ENCODE measurements at regions not wholly inside any gene's neighbourhood (a gene's known extent, or its start where the extent isn't known, plus 50 kb on each side); places are given as distances from the start of the nearest gene placed in this dataset.

DNA sequence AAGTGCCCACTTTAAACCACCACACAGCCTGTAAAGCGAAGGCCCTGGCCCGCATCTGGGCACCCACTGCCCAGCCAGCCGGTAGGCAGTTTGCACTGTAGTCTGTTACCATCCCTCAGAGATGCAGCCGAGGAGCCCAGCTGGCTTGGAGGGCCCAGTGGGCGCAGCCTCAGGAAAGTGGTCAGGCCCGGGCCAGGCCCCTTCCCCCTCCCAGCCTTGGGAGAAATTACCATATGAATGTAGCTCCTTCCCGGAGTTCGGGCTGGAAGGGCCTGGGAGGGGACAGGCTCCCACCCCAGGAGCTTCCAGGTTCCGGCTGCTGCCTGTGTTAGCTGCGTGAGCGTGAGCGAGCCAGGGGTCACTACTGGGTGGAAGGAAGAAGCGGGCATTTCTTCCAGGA is 325.4 kb downstream of the SEC14L1 start:
- H3K36me3 ChIP-seq (ENCODE audit: control insufficient read depth in 2 of 2, insufficient read depth in 1 of 2, low read length in 2 of 2): peaks cover 9 to 15% of the 10 kb centered on the region in 2 experiments; a peak in 2 of 3 replicates
- ChIA-PET CTCF (no interaction called here), POLR2A (no interaction called here)
- TF ChIP-seq, protein P1, sequence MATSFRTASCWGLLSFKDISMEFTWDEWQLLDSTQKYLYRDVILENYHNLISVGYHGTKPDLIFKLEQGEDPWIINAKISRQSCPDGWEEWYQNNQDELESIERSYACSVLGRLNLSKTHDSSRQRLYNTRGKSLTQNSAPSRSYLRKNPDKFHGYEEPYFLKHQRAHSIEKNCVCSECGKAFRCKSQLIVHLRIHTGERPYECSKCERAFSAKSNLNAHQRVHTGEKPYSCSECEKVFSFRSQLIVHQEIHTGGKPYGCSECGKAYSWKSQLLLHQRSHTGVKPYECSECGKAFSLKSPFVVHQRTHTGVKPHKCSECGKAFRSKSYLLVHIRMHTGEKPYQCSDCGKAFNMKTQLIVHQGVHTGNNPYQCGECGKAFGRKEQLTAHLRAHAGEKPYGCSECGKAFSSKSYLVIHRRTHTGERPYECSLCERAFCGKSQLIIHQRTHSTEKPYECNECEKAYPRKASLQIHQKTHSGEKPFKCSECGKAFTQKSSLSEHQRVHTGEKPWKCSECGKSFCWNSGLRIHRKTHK (tag by site-specific recombination; IDR thresholded peaks at IDR 0.05): no peak
- TF ChIP-seq ZNF324 (tag by site-specific recombination; IDR thresholded peaks at IDR 0.05): no peak
- TF ChIP-seq, protein P2, sequence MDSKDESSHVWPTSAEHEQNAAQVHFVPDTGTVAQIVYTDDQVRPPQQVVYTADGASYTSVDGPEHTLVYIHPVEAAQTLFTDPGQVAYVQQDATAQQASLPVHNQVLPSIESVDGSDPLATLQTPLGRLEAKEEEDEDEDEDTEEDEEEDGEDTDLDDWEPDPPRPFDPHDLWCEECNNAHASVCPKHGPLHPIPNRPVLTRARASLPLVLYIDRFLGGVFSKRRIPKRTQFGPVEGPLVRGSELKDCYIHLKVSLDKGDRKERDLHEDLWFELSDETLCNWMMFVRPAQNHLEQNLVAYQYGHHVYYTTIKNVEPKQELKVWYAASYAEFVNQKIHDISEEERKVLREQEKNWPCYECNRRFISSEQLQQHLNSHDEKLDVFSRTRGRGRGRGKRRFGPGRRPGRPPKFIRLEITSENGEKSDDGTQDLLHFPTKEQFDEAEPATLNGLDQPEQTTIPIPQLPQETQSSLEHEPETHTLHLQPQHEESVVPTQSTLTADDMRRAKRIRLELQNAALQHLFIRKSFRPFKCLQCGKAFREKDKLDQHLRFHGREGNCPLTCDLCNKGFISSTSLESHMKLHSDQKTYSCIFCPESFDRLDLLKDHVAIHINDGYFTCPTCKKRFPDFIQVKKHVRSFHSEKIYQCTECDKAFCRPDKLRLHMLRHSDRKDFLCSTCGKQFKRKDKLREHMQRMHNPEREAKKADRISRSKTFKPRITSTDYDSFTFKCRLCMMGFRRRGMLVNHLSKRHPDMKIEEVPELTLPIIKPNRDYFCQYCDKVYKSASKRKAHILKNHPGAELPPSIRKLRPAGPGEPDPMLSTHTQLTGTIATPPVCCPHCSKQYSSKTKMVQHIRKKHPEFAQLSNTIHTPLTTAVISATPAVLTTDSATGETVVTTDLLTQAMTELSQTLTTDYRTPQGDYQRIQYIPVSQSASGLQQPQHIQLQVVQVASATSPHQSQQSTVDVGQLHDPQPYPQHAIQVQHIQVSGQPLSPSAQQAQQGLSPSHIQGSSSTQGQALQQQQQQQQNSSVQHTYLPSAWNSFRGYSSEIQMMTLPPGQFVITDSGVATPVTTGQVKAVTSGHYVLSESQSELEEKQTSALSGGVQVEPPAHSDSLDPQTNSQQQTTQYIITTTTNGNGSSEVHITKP (tag by site-specific recombination; IDR thresholded peaks at IDR 0.05): no peak
- 0 out of 2 replicates have a peak, but pooled peaks have one; percentile 8 for TF ChIP-seq ZIC2 (tag by site-specific recombination; IDR thresholded peaks at IDR 0.05)
- H3K4me1 ChIP-seq (ENCODE audit: control insufficient read depth, insufficient read depth, low read length): peaks cover 3% of the 10 kb centered on the region; the same call in 1 of the 2 replicates
- H3K27ac ChIP-seq (ENCODE audit: extremely low read depth, low read depth, low read length): no peak overlapping the region
- no peaks in the 10 kb centered on the region for H3K9me3 ChIP-seq (ENCODE audit: control insufficient read depth, insufficient read depth, low read depth, low read length)
- no peak overlapping the region for H3K4me3 ChIP-seq (ENCODE audit: low read depth, low read length)

- TF ChIP-seq ZNF169 (tag by site-specific recombination; IDR thresholded peaks at IDR 0.05): no peak
- H3K4me3 ChIP-seq (ENCODE audit: low read depth, low read length): no peak overlapping the region
- H3K27ac ChIP-seq (ENCODE audit: extremely low read depth, low read depth, low read length): no peak overlapping the region
- POLR2A ChIA-PET: no interaction called here
- H3K4me1 ChIP-seq (ENCODE audit: control insufficient read depth, insufficient read depth, low read length): peaks cover 9% of the 10 kb centered on the region
- peaks cover 9 to 15% of the 10 kb centered on the region in 2 experiments; a peak in 2 of 3 replicates for H3K36me3 ChIP-seq (ENCODE audit: control insufficient read depth in 2 of 2, insufficient read depth in 1 of 2, low read length in 2 of 2)
- CTCF ChIA-PET: no interaction called here
- no peaks in the 10 kb centered on the region for H3K9me3 ChIP-seq (ENCODE audit: control insufficient read depth, insufficient read depth, low read depth, low read length)
Measured at GRCh38 chr17:77466596-77467223, 325.9 kb downstream of the SEC14L1 start.

- ChIA-PET CTCF (no interaction called here), POLR2A (no interaction called here)
- Histone ChIP-seq H3K4me3 (ENCODE audit: low read depth, low read length) (no peak overlapping the region), H3K36me3 (ENCODE audit: control insufficient read depth in 2 of 2, insufficient read depth in 1 of 2, low read length in 2 of 2) (peaks cover 9 to 15% of the 10 kb centered on the region in 2 experiments; a peak in 2 of 3 replicates), H3K4me1 (ENCODE audit: control insufficient read depth, insufficient read depth, low read length) (peaks cover 17% of the 10 kb centered on the region), H3K27ac (ENCODE audit: extremely low read depth, low read depth, low read length) (no peak overlapping the region), H3K9me3 (ENCODE audit: control insufficient read depth, insufficient read depth, low read depth, low read length) (no peaks in the 10 kb centered on the region)
- TF ChIP-seq ZNF394 (tag by site-specific recombination; IDR thresholded peaks at IDR 0.05; ENCODE audit: borderline replicate concordance) (no peak), FEZF1 (tag by site-specific recombination; IDR thresholded peaks at IDR 0.05) (no peak), ZNF398 (tag by site-specific recombination; IDR thresholded peaks at IDR 0.05) (no peak), ZNF560 (tag by site-specific recombination; IDR thresholded peaks at IDR 0.05; ENCODE audit: borderline replicate concordance) (no peak), ZFP69B (tag by site-specific recombination; IDR thresholded peaks at IDR 0.05) (no peak), ZNF571 (tag by site-specific recombination; IDR thresholded peaks at IDR 0.05) (no peak)
- TF ChIP-seq, protein P3, sequence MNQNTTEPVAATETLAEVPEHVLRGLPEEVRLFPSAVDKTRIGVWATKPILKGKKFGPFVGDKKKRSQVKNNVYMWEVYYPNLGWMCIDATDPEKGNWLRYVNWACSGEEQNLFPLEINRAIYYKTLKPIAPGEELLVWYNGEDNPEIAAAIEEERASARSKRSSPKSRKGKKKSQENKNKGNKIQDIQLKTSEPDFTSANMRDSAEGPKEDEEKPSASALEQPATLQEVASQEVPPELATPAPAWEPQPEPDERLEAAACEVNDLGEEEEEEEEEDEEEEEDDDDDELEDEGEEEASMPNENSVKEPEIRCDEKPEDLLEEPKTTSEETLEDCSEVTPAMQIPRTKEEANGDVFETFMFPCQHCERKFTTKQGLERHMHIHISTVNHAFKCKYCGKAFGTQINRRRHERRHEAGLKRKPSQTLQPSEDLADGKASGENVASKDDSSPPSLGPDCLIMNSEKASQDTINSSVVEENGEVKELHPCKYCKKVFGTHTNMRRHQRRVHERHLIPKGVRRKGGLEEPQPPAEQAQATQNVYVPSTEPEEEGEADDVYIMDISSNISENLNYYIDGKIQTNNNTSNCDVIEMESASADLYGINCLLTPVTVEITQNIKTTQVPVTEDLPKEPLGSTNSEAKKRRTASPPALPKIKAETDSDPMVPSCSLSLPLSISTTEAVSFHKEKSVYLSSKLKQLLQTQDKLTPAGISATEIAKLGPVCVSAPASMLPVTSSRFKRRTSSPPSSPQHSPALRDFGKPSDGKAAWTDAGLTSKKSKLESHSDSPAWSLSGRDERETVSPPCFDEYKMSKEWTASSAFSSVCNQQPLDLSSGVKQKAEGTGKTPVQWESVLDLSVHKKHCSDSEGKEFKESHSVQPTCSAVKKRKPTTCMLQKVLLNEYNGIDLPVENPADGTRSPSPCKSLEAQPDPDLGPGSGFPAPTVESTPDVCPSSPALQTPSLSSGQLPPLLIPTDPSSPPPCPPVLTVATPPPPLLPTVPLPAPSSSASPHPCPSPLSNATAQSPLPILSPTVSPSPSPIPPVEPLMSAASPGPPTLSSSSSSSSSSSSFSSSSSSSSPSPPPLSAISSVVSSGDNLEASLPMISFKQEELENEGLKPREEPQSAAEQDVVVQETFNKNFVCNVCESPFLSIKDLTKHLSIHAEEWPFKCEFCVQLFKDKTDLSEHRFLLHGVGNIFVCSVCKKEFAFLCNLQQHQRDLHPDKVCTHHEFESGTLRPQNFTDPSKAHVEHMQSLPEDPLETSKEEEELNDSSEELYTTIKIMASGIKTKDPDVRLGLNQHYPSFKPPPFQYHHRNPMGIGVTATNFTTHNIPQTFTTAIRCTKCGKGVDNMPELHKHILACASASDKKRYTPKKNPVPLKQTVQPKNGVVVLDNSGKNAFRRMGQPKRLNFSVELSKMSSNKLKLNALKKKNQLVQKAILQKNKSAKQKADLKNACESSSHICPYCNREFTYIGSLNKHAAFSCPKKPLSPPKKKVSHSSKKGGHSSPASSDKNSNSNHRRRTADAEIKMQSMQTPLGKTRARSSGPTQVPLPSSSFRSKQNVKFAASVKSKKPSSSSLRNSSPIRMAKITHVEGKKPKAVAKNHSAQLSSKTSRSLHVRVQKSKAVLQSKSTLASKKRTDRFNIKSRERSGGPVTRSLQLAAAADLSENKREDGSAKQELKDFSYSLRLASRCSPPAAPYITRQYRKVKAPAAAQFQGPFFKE (tag by site-specific recombination; IDR thresholded peaks at IDR 0.05; ENCODE audit: borderline replicate concordance): no peak
Measured at GRCh38 chr17:77467521-77467920, 326.8 kb downstream of the SEC14L1 start.
